GM12878 (cell line): ENCODE measurements at regions not wholly inside any gene's neighbourhood (a gene's known extent, or its start where the extent isn't known, plus 50 kb on each side); places are given as distances from the start of the nearest gene placed in this dataset.

Experiments
- ATAC-seq: fragments of 200-7000 bp; cut with Tn5 transposase; 3 replicates; pipeline ENCODE4 v1.9.1; 2020; ENCODE audit warnings: mild to moderate bottlenecking, moderate library complexity
- BruUV-seq: library from RNA; stranded (reverse); fragments of 400-500 nt; replicated peaks from 2 replicates; lab custom pipeline; 2021; lab: Mats Ljungman, UMichigan
- CTCF ChIA-PET: fragments of 300-600 bp; sonication (Branson Sonifier 250); formaldehyde crosslinking; extraction: SDS; loops from one replicate; lab custom pipeline; 2021; ENCODE audit warnings: inconsistent platforms; lab: Yijun Ruan, JAX
- POLR2A ChIA-PET: fragments of 350-600 bp; formaldehyde crosslinking; extraction: SDS; loops from one replicate; lab custom pipeline; 2021; ENCODE audit warnings: inconsistent platforms; lab: Charles Lee
- RAD21 ChIA-PET: fragments of 300-600 bp; sonication (Branson Sonifier 250); formaldehyde crosslinking; loops from one replicate; lab custom pipeline; 2023; ENCODE audit warnings: antibody characterized with exemption; ENCODE audit not compliant: unreplicated experiment; lab: Charles Lee
- SMC1A ChIA-PET: fragments of 300-600 bp; sonication (Branson Sonifier 250); formaldehyde crosslinking; loops from one replicate; lab custom pipeline; 2023; ENCODE audit not compliant: unreplicated experiment, uncharacterized antibody; lab: Charles Lee
- DNase-seq: peaks from one replicate; pipeline ENCODE4 v3.0.0-alpha.2; 2011; ENCODE audit warnings: low read depth, low spot score
- FAIRE-seq: peaks from 3 replicates; lab custom pipeline; 2011; peaks lifted over from hg19 to GRCh38; lab: Jason Lieb, UNC
- H2AFZ ChIP-seq: 2 replicates; pipeline ENCODE4 v1.6.0; 2011; ENCODE audit warnings: low read depth, low read length, control low read depth; ENCODE audit not compliant: control insufficient read depth
- H3K27ac ChIP-seq: 2 replicates; pipeline ENCODE4 v1.5.1; 2011; ENCODE audit warnings: control low read depth; ENCODE audit not compliant: control insufficient read depth, insufficient read depth
- H3K27me3 ChIP-seq, 2 experiments: replicated peaks in 1 of 2; 2 replicates each; pipeline versions ENCODE4 v1.6.0 to v1.6.1; 2011; ENCODE audit warnings: low read length in 1 of 2; ENCODE audit not compliant: control insufficient read depth in 2 of 2, insufficient read depth in 2 of 2
- H3K36me3 ChIP-seq, 2 experiments: 2 replicates each; pipeline ENCODE4 v1.5.1; 2011; ENCODE audit warnings: low read length in 1 of 2; ENCODE audit not compliant: control insufficient read depth in 2 of 2, insufficient read depth in 2 of 2
- H3K4me1 ChIP-seq: 2 replicates; pipeline ENCODE4 v1.6.1; 2011; ENCODE audit warnings: mild to moderate bottlenecking, low read length, moderate library complexity, mixed read lengths; ENCODE audit not compliant: control insufficient read depth, insufficient read depth
- H3K4me2 ChIP-seq: 2 replicates; pipeline ENCODE4 v1.6.0; 2011; ENCODE audit warnings: control low read depth; ENCODE audit not compliant: control insufficient read depth, insufficient read depth
- H3K4me3 ChIP-seq: fragments of 200-600 bp; sonication (generic); 2 replicates; pipeline ENCODE4 v1.5.1; 2016
- H3K79me2 ChIP-seq: 2 replicates; pipeline ENCODE4 v1.6.0; 2011; ENCODE audit warnings: low read length; ENCODE audit not compliant: control insufficient read depth, insufficient read depth
- H3K9ac ChIP-seq: 2 replicates; pipeline ENCODE4 v1.8.0; 2011; ENCODE audit warnings: low read length, control low read depth, mixed read lengths; ENCODE audit not compliant: control insufficient read depth, insufficient read depth
- H3K9me3 ChIP-seq: replicated peaks from 3 replicates; pipeline ENCODE4 v1.5.1; 2011; ENCODE audit warnings: mild to moderate bottlenecking, low read length; ENCODE audit not compliant: control insufficient read depth, insufficient read depth
- H4K20me1 ChIP-seq: 2 replicates; pipeline ENCODE4 v1.6.0; 2011; ENCODE audit not compliant: control insufficient read depth, insufficient read depth
- EGR1 ChIP-seq, 2 experiments: IDR thresholded peaks; 1 replicate in 1 of 2; 2 replicates in 1 of 2; pipeline ENCODE4 v1.6.1; 2011 to 2012; ENCODE audit warnings: low read depth in 2 of 2, low read length in 2 of 2, borderline replicate concordance in 1 of 2, mild to moderate bottlenecking in 1 of 2, moderate library complexity in 1 of 2
- ETV6 ChIP-seq, 2 experiments: fragments of 450-650 bp in 1 of 2; IDR thresholded peaks in 1 of 2; conservative IDR thresholded peaks in 1 of 2; 2 replicates each; pipeline ENCODE4 v1.6.1; 2014; ENCODE audit warnings: antibody characterized with exemption in 1 of 2, borderline replicate concordance in 1 of 2, low read depth in 1 of 2, mild to moderate bottlenecking in 1 of 2, moderate library complexity in 1 of 2
- FOXK2 ChIP-seq: fragments of 450-650 bp; IDR thresholded peaks from 2 replicates; pipeline ENCODE4 v1.6.1; 2017; ENCODE audit warnings: mild to moderate bottlenecking, moderate library complexity
- KAT2A ChIP-seq: conservative IDR thresholded peaks from 2 replicates; pipeline ENCODE4 v1.6.1; 2011; ENCODE audit warnings: low read depth, low read length; ENCODE audit not compliant: control insufficient read depth
- MEF2A ChIP-seq: IDR thresholded peaks from 2 replicates; pipeline ENCODE4 v1.6.1; 2011; ENCODE audit warnings: low read depth, mild to moderate bottlenecking, low read length, moderate library complexity; ENCODE audit not compliant: insufficient read depth
- NBN ChIP-seq: fragments of 450-650 bp; IDR thresholded peaks from 2 replicates; pipeline ENCODE4 v1.6.1; 2016
- NFXL1 ChIP-seq: fragments of 450-650 bp; IDR thresholded peaks from 2 replicates; pipeline ENCODE4 v1.6.1; 2017; ENCODE audit warnings: antibody characterized with exemption, mild to moderate bottlenecking, borderline replicate concordance
- ZNF592 ChIP-seq: fragments of 450-650 bp; IDR thresholded peaks from 2 replicates; pipeline ENCODE4 v1.6.1; 2017; ENCODE audit warnings: mild to moderate bottlenecking, moderate library complexity
- ZNF622 ChIP-seq: fragments of 450-650 bp; IDR thresholded peaks from 2 replicates; pipeline ENCODE4 v1.6.1; 2017; ENCODE audit warnings: mild to moderate bottlenecking, inconsistent platforms
- WGBS: methylation state at CpG from one replicate; pipeline ENCODE4 v1.1.6; 2016; ENCODE audit warnings: low lambda C conversion rate; ENCODE audit not compliant: insufficient replicate concordance, insufficient coverage; ENCODE audit errors: missing lambda C conversion rate; 5-methylcytosine and 5-hydroxymethylcytosine counted together
- in situ Hi-C: fragments of 300-500 bp; cut with MboI; formaldehyde crosslinking; loops from 9 replicates; pipeline ENCODE4 v1.14.3; 2018; ENCODE audit warnings: mixed read lengths
- intact Hi-C: fragments of 100-400 bp; cut with micrococcal nuclease; formaldehyde crosslinking; loops from one replicate; pipeline ENCODE4 v1.14.2; 2022; ENCODE audit not compliant: unreplicated experiment
- TF ChIP-seq, protein P1 (sequence below): IDR thresholded peaks from 2 replicates; pipeline ENCODE4 v1.6.1; 2012; ENCODE audit warnings: low read depth, low read length, improper control_type of control experiment
- TF ChIP-seq, protein P2 (sequence below): fragments of 450-650 bp; formaldehyde crosslinking; IDR thresholded peaks from 2 replicates; pipeline ENCODE4 v1.4.0; 2020; ENCODE audit warnings: mild to moderate bottlenecking, moderate library complexity
- TF ChIP-seq, protein P3 (sequence below): fragments of 150-350 bp; IDR thresholded peaks from 2 replicates; pipeline ENCODE4 v1.6.1; 2016; ENCODE audit warnings: low read depth, low read length

DNA sequence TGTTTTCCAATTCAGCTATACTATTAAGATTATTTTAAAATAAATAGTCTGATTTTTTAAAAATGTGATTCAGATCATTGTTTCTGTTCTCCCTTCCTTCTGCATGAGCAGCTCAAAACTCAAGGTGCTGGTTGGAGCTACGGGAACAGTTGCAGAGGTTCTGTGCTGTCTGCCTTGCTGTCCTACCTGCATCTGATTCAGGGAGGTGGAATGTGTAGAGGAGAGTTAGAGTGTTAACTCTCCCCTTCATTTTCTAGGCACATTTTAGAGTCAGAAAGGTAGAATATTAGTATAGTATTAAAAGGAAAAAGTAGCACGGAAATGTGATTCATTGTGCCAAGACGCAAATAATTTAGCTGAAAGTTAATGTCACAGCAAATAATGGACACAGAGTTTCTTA lies 188.1 kb upstream of the SLC35B3 start:
- in situ Hi-C loops: no loop called here
- POLR2A ChIA-PET: no interaction called here
- no peak for TF ChIP-seq MEF2A
- TF ChIP-seq FOXK2: no peak
- TF ChIP-seq, protein P1, sequence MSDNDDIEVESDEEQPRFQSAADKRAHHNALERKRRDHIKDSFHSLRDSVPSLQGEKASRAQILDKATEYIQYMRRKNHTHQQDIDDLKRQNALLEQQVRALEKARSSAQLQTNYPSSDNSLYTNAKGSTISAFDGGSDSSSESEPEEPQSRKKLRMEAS: no peak
- no peak for TF ChIP-seq NFXL1
- TF ChIP-seq EGR1 (IDR thresholded peaks at IDR 0.05; ENCODE audit: borderline replicate concordance in 1 of 2, low read depth in 2 of 2, low read length in 2 of 2): no peak
- TF ChIP-seq KAT2A: no peak
- TF ChIP-seq, protein P2, sequence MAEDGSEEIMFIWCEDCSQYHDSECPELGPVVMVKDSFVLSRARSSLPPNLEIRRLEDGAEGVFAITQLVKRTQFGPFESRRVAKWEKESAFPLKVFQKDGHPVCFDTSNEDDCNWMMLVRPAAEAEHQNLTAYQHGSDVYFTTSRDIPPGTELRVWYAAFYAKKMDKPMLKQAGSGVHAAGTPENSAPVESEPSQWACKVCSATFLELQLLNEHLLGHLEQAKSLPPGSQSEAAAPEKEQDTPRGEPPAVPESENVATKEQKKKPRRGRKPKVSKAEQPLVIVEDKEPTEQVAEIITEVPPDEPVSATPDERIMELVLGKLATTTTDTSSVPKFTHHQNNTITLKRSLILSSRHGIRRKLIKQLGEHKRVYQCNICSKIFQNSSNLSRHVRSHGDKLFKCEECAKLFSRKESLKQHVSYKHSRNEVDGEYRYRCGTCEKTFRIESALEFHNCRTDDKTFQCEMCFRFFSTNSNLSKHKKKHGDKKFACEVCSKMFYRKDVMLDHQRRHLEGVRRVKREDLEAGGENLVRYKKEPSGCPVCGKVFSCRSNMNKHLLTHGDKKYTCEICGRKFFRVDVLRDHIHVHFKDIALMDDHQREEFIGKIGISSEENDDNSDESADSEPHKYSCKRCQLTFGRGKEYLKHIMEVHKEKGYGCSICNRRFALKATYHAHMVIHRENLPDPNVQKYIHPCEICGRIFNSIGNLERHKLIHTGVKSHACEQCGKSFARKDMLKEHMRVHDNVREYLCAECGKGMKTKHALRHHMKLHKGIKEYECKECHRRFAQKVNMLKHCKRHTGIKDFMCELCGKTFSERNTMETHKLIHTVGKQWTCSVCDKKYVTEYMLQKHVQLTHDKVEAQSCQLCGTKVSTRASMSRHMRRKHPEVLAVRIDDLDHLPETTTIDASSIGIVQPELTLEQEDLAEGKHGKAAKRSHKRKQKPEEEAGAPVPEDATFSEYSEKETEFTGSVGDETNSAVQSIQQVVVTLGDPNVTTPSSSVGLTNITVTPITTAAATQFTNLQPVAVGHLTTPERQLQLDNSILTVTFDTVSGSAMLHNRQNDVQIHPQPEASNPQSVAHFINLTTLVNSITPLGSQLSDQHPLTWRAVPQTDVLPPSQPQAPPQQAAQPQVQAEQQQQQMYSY (CRISPR knock-in tag): no peak
- TF ChIP-seq ETV6 (conservative IDR thresholded peaks at IDR 0.05 in 1 of 2, IDR thresholded peaks at IDR 0.05 in 1 of 2; ENCODE audit: borderline replicate concordance in 1 of 2, low read depth in 1 of 2): no peak
- no peak for TF ChIP-seq ZNF622
- TF ChIP-seq, protein P3, sequence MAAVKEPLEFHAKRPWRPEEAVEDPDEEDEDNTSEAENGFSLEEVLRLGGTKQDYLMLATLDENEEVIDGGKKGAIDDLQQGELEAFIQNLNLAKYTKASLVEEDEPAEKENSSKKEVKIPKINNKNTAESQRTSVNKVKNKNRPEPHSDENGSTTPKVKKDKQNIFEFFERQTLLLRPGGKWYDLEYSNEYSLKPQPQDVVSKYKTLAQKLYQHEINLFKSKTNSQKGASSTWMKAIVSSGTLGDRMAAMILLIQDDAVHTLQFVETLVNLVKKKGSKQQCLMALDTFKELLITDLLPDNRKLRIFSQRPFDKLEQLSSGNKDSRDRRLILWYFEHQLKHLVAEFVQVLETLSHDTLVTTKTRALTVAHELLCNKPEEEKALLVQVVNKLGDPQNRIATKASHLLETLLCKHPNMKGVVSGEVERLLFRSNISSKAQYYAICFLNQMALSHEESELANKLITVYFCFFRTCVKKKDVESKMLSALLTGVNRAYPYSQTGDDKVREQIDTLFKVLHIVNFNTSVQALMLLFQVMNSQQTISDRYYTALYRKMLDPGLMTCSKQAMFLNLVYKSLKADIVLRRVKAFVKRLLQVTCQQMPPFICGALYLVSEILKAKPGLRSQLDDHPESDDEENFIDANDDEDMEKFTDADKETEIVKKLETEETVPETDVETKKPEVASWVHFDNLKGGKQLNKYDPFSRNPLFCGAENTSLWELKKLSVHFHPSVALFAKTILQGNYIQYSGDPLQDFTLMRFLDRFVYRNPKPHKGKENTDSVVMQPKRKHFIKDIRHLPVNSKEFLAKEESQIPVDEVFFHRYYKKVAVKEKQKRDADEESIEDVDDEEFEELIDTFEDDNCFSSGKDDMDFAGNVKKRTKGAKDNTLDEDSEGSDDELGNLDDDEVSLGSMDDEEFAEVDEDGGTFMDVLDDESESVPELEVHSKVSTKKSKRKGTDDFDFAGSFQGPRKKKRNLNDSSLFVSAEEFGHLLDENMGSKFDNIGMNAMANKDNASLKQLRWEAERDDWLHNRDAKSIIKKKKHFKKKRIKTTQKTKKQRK: no peak
- TF ChIP-seq NBN: no peak
- TF ChIP-seq ZNF592: no peak

More for the DNA sequence above, 188.1 kb upstream of the SLC35B3 start:
- Histone ChIP-seq H3K4me3 (no peak overlapping the region), H3K79me2 (no peaks in the 10 kb centered on the region), H3K27me3 (no peaks in the 10 kb centered on the region), H3K27ac (no peak overlapping the region), H3K4me1 (no peaks in the 10 kb centered on the region), H4K20me1 (no peaks in the 10 kb centered on the region), H3K9me3 (no peaks in the 10 kb centered on the region), H2AFZ (no peak overlapping the region), H3K36me3 (no peaks in the 10 kb centered on the region), H3K9ac (no peak overlapping the region), H3K4me2 (no peak overlapping the region)
- DNase-seq (no peak), FAIRE-seq (no peak), ATAC-seq (no peak)
- CTCF ChIA-PET: interaction anchor here (0.6 kb wide), 1 partner anchor 970 kb away, joined by 3 read pairs; no protein-coding TSS in a partner anchor
- no TSS peak for BruUV-seq
- 35% methylated on average over 3 of the region's 3 CpGs for WGBS
- intact Hi-C loops: no loop called here
- SMC1A ChIA-PET: no interaction called here
- RAD21 ChIA-PET: no interaction called here
